Common myeloid progenitor, CD34-positive (primary cell): ENCODE measurements at regions not wholly inside any gene's neighbourhood (a gene's known extent, or its start where the extent isn't known, plus 50 kb on each side); places are given as distances from the start of the nearest gene placed in this dataset.

ENCODE experiments used
- CTCF ChIA-PET: fragments of 350-600 bp; sonication (Branson Sonifier 250); formaldehyde crosslinking; loops from one replicate; lab custom pipeline; 2021; ENCODE audit warnings: antibody characterized with exemption; lab: Charles Lee
- POLR2A ChIA-PET: fragments of 350-600 bp; sonication (Branson Sonifier 250); formaldehyde crosslinking; loops from one replicate; lab custom pipeline; 2021; ENCODE audit warnings: antibody characterized with exemption; lab: Charles Lee
- DNase-seq, 3 donors: peaks; one replicate each; pipeline versions ENCODE4 v3.0.0 to v3.0.0-alpha.2; 2013
- H3K27ac ChIP-seq, 2 experiments: 1 replicate in 1 of 2; 2 replicates in 1 of 2; pipeline ENCODE4 v1.7.0; 2013; ENCODE audit warnings: inconsistent platforms in 2 of 2, low read length in 2 of 2, mild to moderate bottlenecking in 2 of 2, low read depth in 1 of 2, moderate library complexity in 1 of 2; ENCODE audit not compliant: severe bottlenecking in 2 of 2, insufficient read depth in 1 of 2, poor library complexity in 1 of 2
- H3K27me3 ChIP-seq, 5 experiments: replicated peaks in 2 of 5; 1 replicate in 3 of 5; 2 replicates in 2 of 5; pipeline versions ENCODE4 v1.6.1 to v1.7.0; 2013; ENCODE audit warnings: low read length in 4 of 5, mild to moderate bottlenecking in 2 of 5, moderate library complexity in 2 of 5, inconsistent platforms in 1 of 5; ENCODE audit not compliant: insufficient read depth in 5 of 5, control insufficient read depth in 4 of 5
- H3K36me3 ChIP-seq, 4 experiments: 1 replicate in 2 of 4; 2 replicates in 2 of 4; pipeline versions ENCODE4 v1.6.1 to v1.7.0; 2013; ENCODE audit warnings: low read length in 3 of 4, control low read depth in 1 of 4, mild to moderate bottlenecking in 1 of 4; ENCODE audit not compliant: control insufficient read depth in 4 of 4, insufficient read depth in 4 of 4
- H3K4me1 ChIP-seq, 4 experiments: 1 replicate in 3 of 4; 2 replicates in 1 of 4; pipeline versions ENCODE4 v1.6.1 to v1.7.1; 2013; ENCODE audit warnings: low read length in 3 of 4, mild to moderate bottlenecking in 3 of 4, control low read depth in 1 of 4, inconsistent platforms in 1 of 4, moderate library complexity in 1 of 4; ENCODE audit not compliant: control insufficient read depth in 4 of 4, insufficient read depth in 4 of 4; ENCODE audit errors: control extremely low read depth in 1 of 4
- H3K4me3 ChIP-seq, 7 experiments: 1 replicate in 4 of 7; 2 replicates in 3 of 7; pipeline versions ENCODE4 v1.5.1 to v1.7.0; 2013; ENCODE audit warnings: mild to moderate bottlenecking in 7 of 7, low read length in 6 of 7, moderate library complexity in 6 of 7, inconsistent platforms in 2 of 7, low read depth in 2 of 7, control low read depth in 1 of 7; ENCODE audit not compliant: insufficient read depth in 4 of 7, control insufficient read depth in 1 of 7; ENCODE audit errors: extremely low read depth in 1 of 7
- H3K9me3 ChIP-seq, 5 experiments: 1 replicate in 4 of 5; 2 replicates in 1 of 5; pipeline versions ENCODE4 v1.6.1 to v1.7.1; 2013; ENCODE audit warnings: low read length in 4 of 5, mild to moderate bottlenecking in 2 of 5, inconsistent platforms in 1 of 5, low read depth in 1 of 5, moderate library complexity in 1 of 5; ENCODE audit not compliant: control insufficient read depth in 4 of 5, insufficient read depth in 2 of 5; ENCODE audit errors: control extremely low read depth in 1 of 5
- WGBS: methylation state at CpG from one replicate; pipeline ENCODE4 v1.1.5; 2013; ENCODE audit not compliant: insufficient coverage; 5-methylcytosine and 5-hydroxymethylcytosine counted together

DNA sequence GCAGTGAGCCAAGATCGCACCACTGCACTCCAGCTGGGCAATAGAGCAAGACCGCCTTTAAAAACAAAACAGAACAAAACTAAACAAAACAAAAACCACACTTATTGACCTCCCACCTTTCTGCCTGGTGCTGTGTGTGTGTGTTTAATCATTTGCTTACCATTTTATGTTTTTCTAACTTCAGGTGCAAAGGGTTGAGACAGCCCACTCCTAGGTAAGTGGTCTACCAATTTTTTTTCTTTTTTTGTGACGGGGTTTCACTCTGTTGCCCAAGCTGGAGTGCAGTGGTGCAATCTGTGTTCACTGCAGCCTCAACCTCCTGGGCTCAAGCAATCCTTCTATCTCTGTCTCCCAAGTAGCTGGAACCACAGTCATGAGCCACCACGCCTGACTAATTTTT is 65.8 kb downstream of the SALL1 start:
- no peaks in the 10 kb centered on the region for H3K27me3 ChIP-seq
- no peak for DNase-seq
- H3K4me1 ChIP-seq = no peaks in the 10 kb centered on the region
- ChIA-PET POLR2A (no interaction called here), CTCF (no interaction called here)
- no peak overlapping the region for H3K4me3 ChIP-seq
- no peak overlapping the region for H3K27ac ChIP-seq
- 100% methylated on average over 1 of the region's 4 CpGs for WGBS
- H3K36me3 ChIP-seq = no peaks in the 10 kb centered on the region
- H3K9me3 ChIP-seq = peaks cover 0 to 9% (median 0%) of the 10 kb centered on the region in 5 experiments

GRCh38 chr16:51084074-51084928 is 66.8 kb downstream of the SALL1 start:
- ChIA-PET CTCF (no interaction called here), POLR2A (no interaction called here)
- H3K27ac ChIP-seq = no peak overlapping the region
- WGBS = 80% methylated on average over 2 of the region's 3 CpGs
- no peak for DNase-seq
- H3K9me3 ChIP-seq = peaks cover 0 to 7% (median 0%) of the 10 kb centered on the region in 5 experiments
- H3K4me1 ChIP-seq = no peaks in the 10 kb centered on the region
- H3K4me3 ChIP-seq = no peak overlapping the region
- no peaks in the 10 kb centered on the region for H3K27me3 ChIP-seq
- no peaks in the 10 kb centered on the region for H3K36me3 ChIP-seq

GRCh38 chr16:51072591-51072990 is 78.5 kb downstream of the SALL1 start:
- H3K27me3 ChIP-seq = no peaks in the 10 kb centered on the region
- H3K36me3 ChIP-seq = no peaks in the 10 kb centered on the region
- no peak overlapping the region for H3K4me3 ChIP-seq
- no peaks in the 10 kb centered on the region for H3K4me1 ChIP-seq
- WGBS = 89% methylated on average over 2 of the region's 4 CpGs
- DNase-seq = no peak
- ChIA-PET CTCF (interaction anchor here (1.2 kb wide), 1 partner anchor 12 kb away, joined by 4 read pairs; no protein-coding TSS in a partner anchor), POLR2A (no interaction called here)
- H3K27ac ChIP-seq = no peak overlapping the region
- H3K9me3 ChIP-seq = no peaks in the 10 kb centered on the region

GRCh38 chr16:51071326-51071725 is 79.7 kb downstream of the SALL1 start:
- H3K4me3 ChIP-seq = no peak overlapping the region
- ChIA-PET CTCF (no interaction called here), POLR2A (no interaction called here)
- H3K9me3 ChIP-seq = no peaks in the 10 kb centered on the region
- H3K36me3 ChIP-seq = no peaks in the 10 kb centered on the region
- no peak for DNase-seq
- H3K27ac ChIP-seq = no peak overlapping the region
- 95% methylated on average over 9 of the region's 9 CpGs for WGBS
- H3K4me1 ChIP-seq = no peaks in the 10 kb centered on the region
- H3K27me3 ChIP-seq = no peaks in the 10 kb centered on the region

DNA sequence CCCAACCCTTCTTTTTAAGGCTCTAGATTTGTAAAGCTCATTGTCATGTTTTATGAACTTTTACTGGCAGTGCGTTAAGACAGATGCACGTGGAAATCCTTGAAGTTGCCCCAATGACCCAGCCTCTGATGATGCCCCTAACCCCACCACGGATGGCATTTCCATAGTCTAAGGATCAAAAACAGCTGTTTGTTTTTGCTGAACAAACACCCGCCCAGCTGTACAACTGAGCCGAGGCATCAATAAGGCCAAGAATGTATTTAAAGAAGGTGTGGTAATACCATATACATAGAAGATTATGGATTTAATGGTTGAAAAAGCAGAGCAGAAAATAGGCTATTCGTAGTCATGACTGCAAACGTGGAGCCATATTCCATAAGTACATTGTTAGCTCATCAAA is 83.7 kb downstream of the SALL1 start:
- no peak for DNase-seq
- no peak overlapping the region for H3K27ac ChIP-seq
- CTCF ChIA-PET = no interaction called here

GRCh38 chr16:51062039-51062438 is 89.0 kb downstream of the SALL1 start:
- no peak overlapping the region for H3K4me3 ChIP-seq
- no peaks in the 10 kb centered on the region for H3K36me3 ChIP-seq
- no peaks in the 10 kb centered on the region for H3K4me1 ChIP-seq
- no peaks in the 10 kb centered on the region for H3K9me3 ChIP-seq
- H3K27ac ChIP-seq = no peak overlapping the region
- ChIA-PET CTCF (no interaction called here), POLR2A (no interaction called here)
- no peak for DNase-seq
- H3K27me3 ChIP-seq = peaks cover 0 to 14% (median 1%) of the 10 kb centered on the region in 5 experiments
- WGBS = 83% methylated on average over 5 of the region's 5 CpGs

More for the DNA sequence above, 83.7 kb downstream of the SALL1 start:
- POLR2A ChIA-PET = no interaction called here
- H3K27me3 ChIP-seq = peaks cover 0 to 7% (median 0%) of the 10 kb centered on the region in 5 experiments
- H3K36me3 ChIP-seq = no peaks in the 10 kb centered on the region
- no peak overlapping the region for H3K4me3 ChIP-seq
- WGBS = 92% methylated on average over 5 of the region's 7 CpGs
- no peaks in the 10 kb centered on the region for H3K4me1 ChIP-seq
- no peaks in the 10 kb centered on the region for H3K9me3 ChIP-seq

GRCh38 chr16:51061328-51061727 is 89.7 kb downstream of the SALL1 start:
- no peak for DNase-seq
- H3K4me3 ChIP-seq = no peak overlapping the region
- H3K27me3 ChIP-seq = peaks cover 0 to 14% (median 1%) of the 10 kb centered on the region in 5 experiments
- ChIA-PET CTCF (no interaction called here), POLR2A (no interaction called here)
- H3K4me1 ChIP-seq = no peaks in the 10 kb centered on the region
- no peak overlapping the region for H3K27ac ChIP-seq
- 100% methylated on average over 1 of the region's 2 CpGs for WGBS
- no peaks in the 10 kb centered on the region for H3K36me3 ChIP-seq
- no peaks in the 10 kb centered on the region for H3K9me3 ChIP-seq
